ENCODE measurements at regions not wholly inside any gene's neighbourhood (a gene's known extent, or its start where the extent isn't known, plus 50 kb on each side); places are given as distances from the start of the nearest gene placed in this dataset.

DNA sequence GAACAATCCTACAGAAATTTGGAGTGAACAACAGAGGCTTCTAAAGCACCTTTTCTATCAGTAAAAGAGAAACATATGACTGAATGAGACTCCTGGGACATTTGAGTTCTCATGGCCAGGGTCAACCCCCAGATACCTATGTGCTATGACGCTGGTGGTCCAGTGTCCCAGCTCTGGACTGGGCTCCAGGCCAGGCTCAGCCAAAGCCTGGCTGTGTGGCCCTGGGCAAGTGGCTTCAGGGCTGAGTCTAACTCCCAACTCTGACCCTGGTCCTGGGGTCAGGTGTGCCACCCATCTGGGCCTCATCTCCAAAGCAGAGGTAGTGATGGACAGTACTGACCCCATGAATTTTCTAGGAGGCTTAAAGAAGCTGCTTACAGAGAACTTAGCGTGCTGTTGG, 147.8 kb downstream of the FBLN2 start:
- H3K27me3 ChIP-seq (ENCODE audit: control insufficient read depth in 3 of 3, insufficient read depth in 3 of 3, low read length in 2 of 3): peaks cover 0 to 3% (median 0%) of the 10 kb centered on the region in 3 donors
- peaks cover 0 to 6% (median 0%) of the 10 kb centered on the region in 4 donors for H3K9me3 ChIP-seq (ENCODE audit: control insufficient read depth in 4 of 4, insufficient read depth in 3 of 4, low read length in 3 of 4)
- no peak overlapping the region for H3K9ac ChIP-seq (ENCODE audit: insufficient read depth in 1 of 2, low read length in 2 of 2)
- H3K4me1 ChIP-seq (ENCODE audit: control insufficient read depth in 5 of 5, insufficient read depth in 5 of 5, low read length in 5 of 5): no peaks in the 10 kb centered on the region
- no peak overlapping the region for H3K27ac ChIP-seq (ENCODE audit: low read depth in 1 of 2, low read length in 1 of 2)
- 85 to 91% methylated on average over 2 of the region's 2 CpGs for WGBS, 2 donors
- TF ChIP-seq, protein P1, sequence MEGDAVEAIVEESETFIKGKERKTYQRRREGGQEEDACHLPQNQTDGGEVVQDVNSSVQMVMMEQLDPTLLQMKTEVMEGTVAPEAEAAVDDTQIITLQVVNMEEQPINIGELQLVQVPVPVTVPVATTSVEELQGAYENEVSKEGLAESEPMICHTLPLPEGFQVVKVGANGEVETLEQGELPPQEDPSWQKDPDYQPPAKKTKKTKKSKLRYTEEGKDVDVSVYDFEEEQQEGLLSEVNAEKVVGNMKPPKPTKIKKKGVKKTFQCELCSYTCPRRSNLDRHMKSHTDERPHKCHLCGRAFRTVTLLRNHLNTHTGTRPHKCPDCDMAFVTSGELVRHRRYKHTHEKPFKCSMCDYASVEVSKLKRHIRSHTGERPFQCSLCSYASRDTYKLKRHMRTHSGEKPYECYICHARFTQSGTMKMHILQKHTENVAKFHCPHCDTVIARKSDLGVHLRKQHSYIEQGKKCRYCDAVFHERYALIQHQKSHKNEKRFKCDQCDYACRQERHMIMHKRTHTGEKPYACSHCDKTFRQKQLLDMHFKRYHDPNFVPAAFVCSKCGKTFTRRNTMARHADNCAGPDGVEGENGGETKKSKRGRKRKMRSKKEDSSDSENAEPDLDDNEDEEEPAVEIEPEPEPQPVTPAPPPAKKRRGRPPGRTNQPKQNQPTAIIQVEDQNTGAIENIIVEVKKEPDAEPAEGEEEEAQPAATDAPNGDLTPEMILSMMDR (IDR thresholded peaks at IDR 0.05; ENCODE audit: control extremely low read depth, extremely low read depth): no peak
- DNase-seq (no peak), ATAC-seq (ENCODE audit: insufficient read depth, low FRiP score) (no peak)
- no peak overlapping the region for H3K4me3 ChIP-seq
- no peaks in the 10 kb centered on the region for H3K36me3 ChIP-seq (ENCODE audit: control insufficient read depth in 4 of 4, insufficient read depth in 4 of 4, low read length in 4 of 4)

DNA sequence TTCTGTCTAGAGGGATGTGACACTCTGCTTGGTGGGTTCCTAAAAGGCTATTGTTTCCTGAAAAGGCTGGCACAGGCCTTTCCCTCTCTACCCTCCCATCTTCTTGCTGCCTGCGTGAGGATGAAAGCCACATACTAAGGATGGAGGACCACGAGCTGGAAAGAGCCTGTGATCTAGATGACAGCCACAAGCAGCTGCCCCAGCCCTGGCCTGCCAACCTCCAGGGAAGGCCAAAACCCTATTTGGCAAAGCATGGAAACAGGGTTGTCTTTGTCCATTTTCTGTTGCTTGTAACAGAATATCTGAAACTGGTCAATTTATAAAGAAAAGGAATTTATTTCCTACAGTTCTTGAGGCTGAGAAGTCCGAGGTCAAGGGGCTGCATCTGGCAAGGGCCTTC, 144.5 kb downstream of the FBLN2 start:
- TF ChIP-seq, protein P1 (IDR thresholded peaks at IDR 0.05; ENCODE audit: control extremely low read depth, extremely low read depth): no peak
- 78 to 93% methylated on average over 3 of the region's 3 CpGs for WGBS, 2 donors
- DNase-seq (no peak), ATAC-seq (ENCODE audit: insufficient read depth, low FRiP score) (no peak)
- peaks cover 0 to 3% (median 0%) of the 10 kb centered on the region in 3 donors for H3K27me3 ChIP-seq (ENCODE audit: control insufficient read depth in 3 of 3, insufficient read depth in 3 of 3, low read length in 2 of 3)
- H3K9me3 ChIP-seq (ENCODE audit: control insufficient read depth in 4 of 4, insufficient read depth in 3 of 4, low read length in 3 of 4): peaks cover 0 to 6% (median 0%) of the 10 kb centered on the region in 4 donors
- no peak overlapping the region for H3K27ac ChIP-seq (ENCODE audit: low read depth in 1 of 2, low read length in 1 of 2)
- no peaks in the 10 kb centered on the region for H3K36me3 ChIP-seq (ENCODE audit: control insufficient read depth in 4 of 4, insufficient read depth in 4 of 4, low read length in 4 of 4)
- H3K9ac ChIP-seq (ENCODE audit: insufficient read depth in 1 of 2, low read length in 2 of 2): no peak overlapping the region
- no peaks in the 10 kb centered on the region for H3K4me1 ChIP-seq (ENCODE audit: control insufficient read depth in 5 of 5, insufficient read depth in 5 of 5, low read length in 5 of 5)
- H3K4me3 ChIP-seq: no peak overlapping the region

DNA sequence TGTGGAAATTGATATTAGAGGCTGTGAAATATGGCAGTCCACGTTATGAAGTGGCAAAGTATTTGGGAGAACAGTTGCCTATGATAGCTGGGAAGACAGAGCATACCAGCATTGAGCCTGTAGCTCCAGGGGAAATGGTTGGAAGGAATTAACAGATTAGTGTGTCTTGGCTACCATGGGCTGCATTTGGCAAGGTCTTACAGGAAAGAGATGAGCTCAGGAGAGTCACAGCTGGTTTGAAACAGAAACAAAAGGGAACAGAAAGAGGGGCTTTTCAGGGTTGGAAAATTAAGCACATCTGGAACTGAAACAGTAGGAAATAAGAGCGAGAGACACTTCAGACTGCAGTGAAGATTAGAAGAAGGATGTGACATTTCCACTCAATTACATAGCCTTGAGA, 141.7 kb downstream of the FBLN2 start:
- H3K27ac ChIP-seq (ENCODE audit: low read depth in 1 of 2, low read length in 1 of 2): no peak overlapping the region
- ATAC-seq (ENCODE audit: insufficient read depth, low FRiP score) (no peak), DNase-seq (no peak)
- TF ChIP-seq, protein P1 (IDR thresholded peaks at IDR 0.05; ENCODE audit: control extremely low read depth, extremely low read depth): no peak
- H3K36me3 ChIP-seq (ENCODE audit: control insufficient read depth in 4 of 4, insufficient read depth in 4 of 4, low read length in 4 of 4): no peaks in the 10 kb centered on the region
- H3K9me3 ChIP-seq (ENCODE audit: control insufficient read depth in 4 of 4, insufficient read depth in 3 of 4, low read length in 3 of 4): peaks cover 0 to 6% (median 0%) of the 10 kb centered on the region in 4 donors
- no peak overlapping the region for H3K4me3 ChIP-seq
- WGBS, 2 donors: 52 to 69% methylated on average over 2 of the region's 2 CpGs
- H3K4me1 ChIP-seq (ENCODE audit: control insufficient read depth in 5 of 5, insufficient read depth in 5 of 5, low read length in 5 of 5): no peaks in the 10 kb centered on the region
- no peak overlapping the region for H3K9ac ChIP-seq (ENCODE audit: insufficient read depth in 1 of 2, low read length in 2 of 2)
- peaks cover 0 to 3% (median 0%) of the 10 kb centered on the region in 3 donors for H3K27me3 ChIP-seq (ENCODE audit: control insufficient read depth in 3 of 3, insufficient read depth in 3 of 3, low read length in 2 of 3)
